ENCODE measurements at regions not wholly inside any gene's neighbourhood (a gene's known extent, or its start where the extent isn't known, plus 50 kb on each side); places are given as distances from the start of the nearest gene placed in this dataset.

DNA sequence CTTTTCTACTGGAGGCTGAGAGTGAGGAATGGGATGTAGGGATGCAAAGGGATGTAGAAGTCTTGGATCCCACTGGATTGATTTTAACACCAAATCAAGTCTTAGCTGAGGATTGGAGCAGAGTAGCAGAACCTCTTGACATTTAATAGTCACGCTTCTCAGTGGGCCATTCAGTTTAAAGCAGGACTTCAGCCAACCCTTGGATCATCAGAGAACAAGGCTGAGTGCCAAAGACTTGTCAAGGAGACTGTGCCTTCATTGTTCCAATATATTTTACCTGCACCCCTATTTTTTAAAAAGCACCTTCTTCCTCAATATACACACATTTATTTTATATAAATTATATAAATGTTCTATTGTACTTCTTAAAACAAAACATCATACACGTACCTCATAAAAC, 242.4 kb upstream of the ST6GAL2 start:
- TF ChIP-seq, protein P1, sequence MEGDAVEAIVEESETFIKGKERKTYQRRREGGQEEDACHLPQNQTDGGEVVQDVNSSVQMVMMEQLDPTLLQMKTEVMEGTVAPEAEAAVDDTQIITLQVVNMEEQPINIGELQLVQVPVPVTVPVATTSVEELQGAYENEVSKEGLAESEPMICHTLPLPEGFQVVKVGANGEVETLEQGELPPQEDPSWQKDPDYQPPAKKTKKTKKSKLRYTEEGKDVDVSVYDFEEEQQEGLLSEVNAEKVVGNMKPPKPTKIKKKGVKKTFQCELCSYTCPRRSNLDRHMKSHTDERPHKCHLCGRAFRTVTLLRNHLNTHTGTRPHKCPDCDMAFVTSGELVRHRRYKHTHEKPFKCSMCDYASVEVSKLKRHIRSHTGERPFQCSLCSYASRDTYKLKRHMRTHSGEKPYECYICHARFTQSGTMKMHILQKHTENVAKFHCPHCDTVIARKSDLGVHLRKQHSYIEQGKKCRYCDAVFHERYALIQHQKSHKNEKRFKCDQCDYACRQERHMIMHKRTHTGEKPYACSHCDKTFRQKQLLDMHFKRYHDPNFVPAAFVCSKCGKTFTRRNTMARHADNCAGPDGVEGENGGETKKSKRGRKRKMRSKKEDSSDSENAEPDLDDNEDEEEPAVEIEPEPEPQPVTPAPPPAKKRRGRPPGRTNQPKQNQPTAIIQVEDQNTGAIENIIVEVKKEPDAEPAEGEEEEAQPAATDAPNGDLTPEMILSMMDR (IDR thresholded peaks at IDR 0.05) = no peak
- no peak for TF ChIP-seq POLR2A (IDR thresholded peaks at IDR 0.05)
